ENCODE measurements at regions not wholly inside any gene's neighbourhood (a gene's known extent, or its start where the extent isn't known, plus 50 kb on each side); places are given as distances from the start of the nearest gene placed in this dataset.

GRCh38 chr16:73209190-73209589 lies 161.3 kb upstream of the ZFHX3 start:
- H3K4me1 Mint-ChIP-seq: no peaks in the 10 kb centered on the region

GRCh38 chr16:73206151-73206707 lies 158.3 kb upstream of the ZFHX3 start:
- Mint-ChIP-seq H3K4me1 (no peaks in the 10 kb centered on the region), H3K4me3 (no peak overlapping the region), H3K9me3 (no peaks in the 10 kb centered on the region), H3K36me3 (ENCODE audit: low read depth) (no peaks in the 10 kb centered on the region), H3K27me3 (no peaks in the 10 kb centered on the region), H3K27ac (no peak overlapping the region)
- ATAC-seq (no peak), DNase-seq (no peak)

More at GRCh38 chr16:73209190-73209589, 161.3 kb upstream of the ZFHX3 start:
- Mint-ChIP-seq H3K27me3 (no peaks in the 10 kb centered on the region), H3K27ac (no peak overlapping the region), H3K9me3 (no peaks in the 10 kb centered on the region), H3K4me3 (no peak overlapping the region), H3K36me3 (ENCODE audit: low read depth) (no peaks in the 10 kb centered on the region)
- ATAC-seq (no peak), DNase-seq (no peak)

GRCh38 chr16:73205153-73205886 lies 157.4 kb upstream of the ZFHX3 start:
- Mint-ChIP-seq H3K27me3 (no peaks in the 10 kb centered on the region), H3K36me3 (ENCODE audit: low read depth) (no peaks in the 10 kb centered on the region), H3K4me1 (no peaks in the 10 kb centered on the region), H3K27ac (no peak overlapping the region), H3K9me3 (no peaks in the 10 kb centered on the region), H3K4me3 (no peak overlapping the region)
- ATAC-seq (no peak), DNase-seq (no peak)

GRCh38 chr16:73204359-73205152 lies 156.6 kb upstream of the ZFHX3 start:
- no peaks in the 10 kb centered on the region for H3K27me3 Mint-ChIP-seq
- ATAC-seq: no peak
- no peak for DNase-seq
- H3K9me3 Mint-ChIP-seq: no peaks in the 10 kb centered on the region
- H3K27ac Mint-ChIP-seq: no peak overlapping the region
- H3K4me1 Mint-ChIP-seq: no peaks in the 10 kb centered on the region
- no peak overlapping the region for H3K4me3 Mint-ChIP-seq
- no peaks in the 10 kb centered on the region for H3K36me3 Mint-ChIP-seq (ENCODE audit: low read depth)

GRCh38 chr16:73202161-73202729 lies 154.3 kb upstream of the ZFHX3 start:
- H3K4me3 Mint-ChIP-seq: no peak overlapping the region
- no peaks in the 10 kb centered on the region for H3K4me1 Mint-ChIP-seq
- no peak overlapping the region for H3K27ac Mint-ChIP-seq
- no peaks in the 10 kb centered on the region for H3K9me3 Mint-ChIP-seq
- DNase-seq (no peak), ATAC-seq (no peak)
- no peaks in the 10 kb centered on the region for H3K27me3 Mint-ChIP-seq
- no peaks in the 10 kb centered on the region for H3K36me3 Mint-ChIP-seq (ENCODE audit: low read depth)

- no peaks in the 10 kb centered on the region for H3K27me3 Mint-ChIP-seq
- no peaks in the 10 kb centered on the region for H3K4me1 Mint-ChIP-seq
Measured at GRCh38 chr16:73199214-73199613, 151.3 kb upstream of the ZFHX3 start.

GRCh38 chr16:73198481-73198880 lies 150.6 kb upstream of the ZFHX3 start:
- Mint-ChIP-seq H3K9me3 (no peaks in the 10 kb centered on the region), H3K36me3 (ENCODE audit: low read depth) (no peaks in the 10 kb centered on the region), H3K4me3 (no peak overlapping the region), H3K27ac (no peak overlapping the region), H3K27me3 (no peaks in the 10 kb centered on the region), H3K4me1 (no peaks in the 10 kb centered on the region)
- DNase-seq: no peak
- ATAC-seq: no peak

More at GRCh38 chr16:73199214-73199613, 151.3 kb upstream of the ZFHX3 start:
- H3K9me3 Mint-ChIP-seq: no peaks in the 10 kb centered on the region
- DNase-seq (no peak), ATAC-seq (no peak)
- H3K4me3 Mint-ChIP-seq: no peak overlapping the region
- no peaks in the 10 kb centered on the region for H3K36me3 Mint-ChIP-seq (ENCODE audit: low read depth)
- no peak overlapping the region for H3K27ac Mint-ChIP-seq

GRCh38 chr16:73197598-73197997 lies 149.7 kb upstream of the ZFHX3 start:
- ATAC-seq: no peak
- Mint-ChIP-seq H3K4me1 (no peaks in the 10 kb centered on the region), H3K4me3 (no peak overlapping the region)

GRCh38 chr16:73196670-73197069 lies 148.7 kb upstream of the ZFHX3 start:
- ATAC-seq (peak; percentile 52), DNase-seq (peak; percentile 26)
- Mint-ChIP-seq H3K4me3 (no peak overlapping the region), H3K27ac (no peak overlapping the region), H3K4me1 (no peaks in the 10 kb centered on the region), H3K9me3 (no peaks in the 10 kb centered on the region), H3K27me3 (no peaks in the 10 kb centered on the region), H3K36me3 (ENCODE audit: low read depth) (no peaks in the 10 kb centered on the region)

More at GRCh38 chr16:73197598-73197997, 149.7 kb upstream of the ZFHX3 start:
- H3K27ac Mint-ChIP-seq: no peak overlapping the region
- no peak for DNase-seq
- H3K27me3 Mint-ChIP-seq: no peaks in the 10 kb centered on the region
- H3K36me3 Mint-ChIP-seq (ENCODE audit: low read depth): no peaks in the 10 kb centered on the region
- no peaks in the 10 kb centered on the region for H3K9me3 Mint-ChIP-seq

- H3K4me3 Mint-ChIP-seq: no peak overlapping the region
- DNase-seq: no peak
- H3K9me3 Mint-ChIP-seq: no peaks in the 10 kb centered on the region
- H3K36me3 Mint-ChIP-seq (ENCODE audit: low read depth): no peaks in the 10 kb centered on the region
- H3K27me3 Mint-ChIP-seq: no peaks in the 10 kb centered on the region
- H3K4me1 Mint-ChIP-seq: no peaks in the 10 kb centered on the region
- H3K27ac Mint-ChIP-seq: no peak overlapping the region
- ATAC-seq: no peak
Measured at GRCh38 chr16:73193464-73193863, 145.5 kb upstream of the ZFHX3 start.

GRCh38 chr16:73192232-73192894 lies 144.4 kb upstream of the ZFHX3 start:
- Mint-ChIP-seq H3K4me1 (no peaks in the 10 kb centered on the region), H3K27ac (no peak overlapping the region), H3K27me3 (no peaks in the 10 kb centered on the region), H3K36me3 (ENCODE audit: low read depth) (no peaks in the 10 kb centered on the region), H3K9me3 (no peaks in the 10 kb centered on the region), H3K4me3 (no peak overlapping the region)
- DNase-seq (no peak), ATAC-seq (no peak)

GRCh38 chr16:73191660-73192046 lies 143.7 kb upstream of the ZFHX3 start:
- H3K27me3 Mint-ChIP-seq: no peaks in the 10 kb centered on the region

GRCh38 chr16:73190688-73191659 lies 143.0 kb upstream of the ZFHX3 start:
- Mint-ChIP-seq H3K36me3 (ENCODE audit: low read depth) (no peaks in the 10 kb centered on the region), H3K4me1 (no peaks in the 10 kb centered on the region), H3K9me3 (no peaks in the 10 kb centered on the region), H3K27ac (no peak overlapping the region), H3K4me3 (no peak overlapping the region), H3K27me3 (no peaks in the 10 kb centered on the region)
- DNase-seq (no peak), ATAC-seq (no peak)

More at GRCh38 chr16:73191660-73192046, 143.7 kb upstream of the ZFHX3 start:
- Mint-ChIP-seq H3K9me3 (no peaks in the 10 kb centered on the region), H3K4me3 (no peak overlapping the region), H3K27ac (no peak overlapping the region), H3K4me1 (no peaks in the 10 kb centered on the region), H3K36me3 (ENCODE audit: low read depth) (no peaks in the 10 kb centered on the region)
- no peak for ATAC-seq
- DNase-seq: no peak
